SU-DHL-6 (cell line): ENCODE measurements at regions not wholly inside any gene's neighbourhood (a gene's known extent, or its start where the extent isn't known, plus 50 kb on each side); places are given as distances from the start of the nearest gene placed in this dataset.

ENCODE experiments used
- H2AFZ ChIP-seq: fragments of 200-600 bp; sonication (generic); 2 replicates; pipeline ENCODE4 v1.6.1; 2014; ENCODE audit warnings: low read depth, mild to moderate bottlenecking, moderate library complexity, mixed read lengths, antibody characterized with exemption, low read length; ENCODE audit not compliant: severe bottlenecking
- H3F3A ChIP-seq: fragments of 200-600 bp; shearing (Covaris generic); 2 replicates; pipeline ENCODE4 v1.6.0; 2016; ENCODE audit warnings: antibody characterized with exemption, mild to moderate bottlenecking; ENCODE audit not compliant: insufficient read depth
- H3K27ac ChIP-seq: fragments of 200-600 bp; sonication (generic); 2 replicates; pipeline ENCODE4 v1.5.1; 2016; ENCODE audit warnings: low read depth, mild to moderate bottlenecking, low read length, moderate library complexity, mixed read lengths
- H3K27me3 ChIP-seq: fragments of 200-600 bp; sonication (generic), shearing (Covaris generic); 2 replicates; pipeline ENCODE4 v1.6.0; 2014; ENCODE audit warnings: mild to moderate bottlenecking, low read length
- H3K36me3 ChIP-seq: fragments of 200-600 bp; sonication (generic); 2 replicates; pipeline ENCODE4 v1.6.1; 2014; ENCODE audit warnings: mild to moderate bottlenecking, low read length, mixed read lengths
- H3K4me2 ChIP-seq: fragments of 300-600, 200-600 bp; shearing (Covaris generic), sonication (generic); 2 replicates; pipeline ENCODE4 v1.6.0; 2014; ENCODE audit warnings: low read length, low read depth, mild to moderate bottlenecking; ENCODE audit not compliant: poor library complexity, severe bottlenecking
- H3K4me3 ChIP-seq: fragments of 200-600 bp; sonication (generic); 2 replicates; pipeline ENCODE4 v1.5.1; 2014; ENCODE audit warnings: antibody characterized with exemption, low read length, mild to moderate bottlenecking, mixed read lengths; ENCODE audit not compliant: insufficient read depth, poor library complexity, severe bottlenecking
- H3K79me2 ChIP-seq: fragments of 200-600 bp; sonication (generic); 2 replicates; pipeline ENCODE4 v1.6.1; 2014; ENCODE audit warnings: mild to moderate bottlenecking, low read length, moderate library complexity; ENCODE audit not compliant: insufficient read depth
- H3K9ac ChIP-seq: fragments of 200-600 bp; sonication (generic); 2 replicates; pipeline ENCODE4 v1.7.0; 2014; ENCODE audit warnings: mild to moderate bottlenecking, low read length
- H3K9me2 ChIP-seq: fragments of 200-600 bp; sonication (generic); replicated peaks from 2 replicates; pipeline ENCODE4 v1.6.1; 2014; ENCODE audit warnings: low read length; ENCODE audit not compliant: insufficient read depth
- H3K9me3 ChIP-seq: fragments of 200-600 bp; sonication (generic); 2 replicates; pipeline ENCODE4 v1.6.1; 2014; ENCODE audit warnings: low read length, mixed read lengths; ENCODE audit not compliant: insufficient read depth
- H4K20me1 ChIP-seq: fragments of 200-600 bp; sonication (generic); 2 replicates; pipeline ENCODE4 v1.6.1; 2014; ENCODE audit warnings: low read depth, mild to moderate bottlenecking, antibody characterized with exemption, low read length, moderate library complexity, mixed read lengths
- CTCF ChIP-seq: fragments of 200-600 bp; sonication (generic); IDR thresholded peaks from one replicate; pipeline ENCODE4 v1.5.1; 2017; ENCODE audit warnings: antibody characterized with exemption, mild to moderate bottlenecking, low read length, moderate library complexity; ENCODE audit not compliant: insufficient read depth, poor library complexity, severe bottlenecking
- EZH2phosphoT487 ChIP-seq: fragments of 200-600 bp; sonication (generic), shearing (Covaris generic); conservative IDR thresholded peaks from 2 replicates; pipeline ENCODE4 v1.6.1; 2018; ENCODE audit warnings: mild to moderate bottlenecking, antibody characterized with exemption, low read length, moderate library complexity, mixed read lengths

- no peak for TF ChIP-seq EZH2phosphoT487
- TF ChIP-seq CTCF, result no peak
- Histone ChIP-seq H3K9me2 (no peaks in the 10 kb centered on the region), H3K79me2 (no peaks in the 10 kb centered on the region), H3K36me3 (no peaks in the 10 kb centered on the region), H3K9ac (no peak overlapping the region), H4K20me1 (no peaks in the 10 kb centered on the region), H3K9me3 (peaks cover 8% of the 10 kb centered on the region; the same call in 1 of the 2 replicates), H3K27ac (no peak overlapping the region), H3K4me3 (no peak overlapping the region), H3K4me2 (no peak overlapping the region), H3K27me3 (no peaks in the 10 kb centered on the region; the same call in 1 of the 2 replicates), H2AFZ (no peak overlapping the region), H3F3A (no peaks in the 10 kb centered on the region)
These were observed 333.7 kb upstream of the PODXL start for GRCh38 chr7:131890176-131890575.

GRCh38 chr7:131889572-131890150 is 333.2 kb upstream of the PODXL start:
- Histone ChIP-seq H3K9me2 (no peaks in the 10 kb centered on the region), H3K9me3 (peaks cover 11% of the 10 kb centered on the region; the same call in 1 of the 2 replicates), H3K27ac (no peak overlapping the region), H2AFZ (no peak overlapping the region), H3K4me3 (no peak overlapping the region), H3K9ac (no peak overlapping the region), H3K27me3 (no peaks in the 10 kb centered on the region; the same call in 1 of the 2 replicates), H3K79me2 (no peaks in the 10 kb centered on the region), H3F3A (no peaks in the 10 kb centered on the region), H4K20me1 (no peaks in the 10 kb centered on the region), H3K36me3 (no peaks in the 10 kb centered on the region), H3K4me2 (no peak overlapping the region)
- TF ChIP-seq CTCF (no peak), EZH2phosphoT487 (no peak)

- H3K9ac ChIP-seq, result no peak overlapping the region
- H3K27ac ChIP-seq, result no peak overlapping the region
- H3K36me3 ChIP-seq, result no peaks in the 10 kb centered on the region
- H2AFZ ChIP-seq, result no peak overlapping the region
- H3K4me3 ChIP-seq, result no peak overlapping the region
- no peaks in the 10 kb centered on the region for H3K79me2 ChIP-seq
- no peak overlapping the region for H3K4me2 ChIP-seq
- TF ChIP-seq EZH2phosphoT487, result no peak
- TF ChIP-seq CTCF, result no peak
- H4K20me1 ChIP-seq, result no peaks in the 10 kb centered on the region
- 0 out of 2 replicates have a peak, but pooled peaks cover 4% of the 10 kb centered on the region for H3K27me3 ChIP-seq
- no peaks in the 10 kb centered on the region for H3F3A ChIP-seq
- peaks cover 11% of the 10 kb centered on the region; the same call in 1 of the 2 replicates for H3K9me3 ChIP-seq
- no peaks in the 10 kb centered on the region for H3K9me2 ChIP-seq
These were observed 327.3 kb upstream of the PODXL start for GRCh38 chr7:131883769-131884168.
